ENCODE measurements at regions not wholly inside any gene's neighbourhood (a gene's known extent, or its start where the extent isn't known, plus 50 kb on each side); places are given as distances from the start of the nearest gene placed in this dataset.

DNA sequence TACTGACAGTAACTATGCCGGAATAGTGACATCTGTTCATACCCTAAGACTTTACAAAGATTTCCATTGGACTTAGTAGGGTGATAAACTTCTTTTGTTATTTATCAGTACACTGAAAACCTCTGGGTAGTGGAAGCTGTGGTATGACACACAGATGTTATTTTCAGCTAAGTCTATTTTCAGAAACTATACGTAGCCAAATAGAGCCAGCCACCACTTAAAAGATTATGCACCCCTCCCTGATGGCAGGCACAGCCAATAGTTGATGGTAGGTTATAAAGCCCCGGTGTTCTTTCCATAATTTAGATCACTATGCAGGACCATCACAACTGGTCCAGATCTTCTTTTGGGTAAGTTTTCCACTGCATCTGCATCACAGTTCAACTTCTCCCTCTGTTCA is 1603.2 kb upstream of the PABPC4L start:
- H3K27ac ChIP-seq: no peak overlapping the region
- ATAC-seq (no peak), DNase-seq (no peak)
- no peak overlapping the region for H3K4me3 ChIP-seq
- no peaks in the 10 kb centered on the region for H3K9me3 ChIP-seq
- H3K4me1 ChIP-seq: no peaks in the 10 kb centered on the region
- TF ChIP-seq, protein P1, sequence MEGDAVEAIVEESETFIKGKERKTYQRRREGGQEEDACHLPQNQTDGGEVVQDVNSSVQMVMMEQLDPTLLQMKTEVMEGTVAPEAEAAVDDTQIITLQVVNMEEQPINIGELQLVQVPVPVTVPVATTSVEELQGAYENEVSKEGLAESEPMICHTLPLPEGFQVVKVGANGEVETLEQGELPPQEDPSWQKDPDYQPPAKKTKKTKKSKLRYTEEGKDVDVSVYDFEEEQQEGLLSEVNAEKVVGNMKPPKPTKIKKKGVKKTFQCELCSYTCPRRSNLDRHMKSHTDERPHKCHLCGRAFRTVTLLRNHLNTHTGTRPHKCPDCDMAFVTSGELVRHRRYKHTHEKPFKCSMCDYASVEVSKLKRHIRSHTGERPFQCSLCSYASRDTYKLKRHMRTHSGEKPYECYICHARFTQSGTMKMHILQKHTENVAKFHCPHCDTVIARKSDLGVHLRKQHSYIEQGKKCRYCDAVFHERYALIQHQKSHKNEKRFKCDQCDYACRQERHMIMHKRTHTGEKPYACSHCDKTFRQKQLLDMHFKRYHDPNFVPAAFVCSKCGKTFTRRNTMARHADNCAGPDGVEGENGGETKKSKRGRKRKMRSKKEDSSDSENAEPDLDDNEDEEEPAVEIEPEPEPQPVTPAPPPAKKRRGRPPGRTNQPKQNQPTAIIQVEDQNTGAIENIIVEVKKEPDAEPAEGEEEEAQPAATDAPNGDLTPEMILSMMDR (IDR thresholded peaks at IDR 0.05): no peak
- intact Hi-C loops (cut with DNase I): no loop called here
- no peaks in the 10 kb centered on the region for H3K36me3 ChIP-seq
- H3K27me3 ChIP-seq: no peaks in the 10 kb centered on the region

DNA sequence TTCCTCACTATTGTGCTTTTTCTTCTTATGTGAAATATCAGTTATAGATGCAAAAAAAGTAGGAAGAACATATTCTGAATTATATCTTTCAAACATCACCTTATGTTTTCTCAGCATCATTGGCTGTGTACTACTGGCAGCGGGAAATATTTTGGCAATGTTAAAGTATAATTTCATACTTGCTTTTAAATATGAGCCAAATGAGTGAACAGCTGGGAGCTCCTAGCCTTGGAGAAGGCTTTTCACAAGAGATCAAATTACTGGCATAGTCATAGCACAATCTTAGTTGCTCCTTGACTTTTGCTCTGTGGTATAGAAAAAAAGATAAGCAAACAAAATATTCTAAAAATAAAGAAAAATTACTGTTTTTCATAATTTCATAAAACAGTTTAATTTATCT is 1575.8 kb upstream of the PABPC4L start:
- no peaks in the 10 kb centered on the region for H3K9me3 ChIP-seq
- H3K4me1 ChIP-seq: no peaks in the 10 kb centered on the region
- no peak overlapping the region for H3K27ac ChIP-seq
- H3K36me3 ChIP-seq: no peaks in the 10 kb centered on the region
- H3K27me3 ChIP-seq: no peaks in the 10 kb centered on the region
- ATAC-seq: no peak
- TF ChIP-seq, protein P1 (IDR thresholded peaks at IDR 0.05): no peak
- intact Hi-C loops (cut with DNase I): no loop called here
- H3K4me3 ChIP-seq: no peak overlapping the region
- DNase-seq: no peak

DNA sequence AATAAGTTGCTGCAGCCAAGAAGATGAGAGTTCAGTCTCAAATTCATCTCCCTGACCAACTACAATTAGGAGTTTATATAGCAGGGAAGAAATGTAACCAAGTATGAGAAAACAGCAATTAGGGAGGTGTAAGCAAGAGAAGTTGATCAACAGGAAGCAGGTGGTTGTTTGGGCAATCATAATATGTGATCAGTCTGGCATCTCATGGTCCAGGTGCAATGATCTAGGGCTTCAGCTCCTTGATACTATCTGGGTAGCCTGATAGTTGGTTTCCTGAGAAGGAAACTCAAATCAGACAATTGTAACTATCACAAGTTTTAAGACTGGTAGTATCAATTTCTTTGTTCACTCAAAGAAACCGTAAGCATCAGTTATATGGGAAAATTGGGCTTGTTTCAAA is 1574.3 kb upstream of the PABPC4L start:
- Histone ChIP-seq H3K4me3 (no peak overlapping the region), H3K4me1 (no peaks in the 10 kb centered on the region), H3K27ac (no peak overlapping the region), H3K27me3 (no peaks in the 10 kb centered on the region), H3K9me3 (no peaks in the 10 kb centered on the region), H3K36me3 (no peaks in the 10 kb centered on the region)
- intact Hi-C loops (cut with DNase I): no loop called here
- no peak for ATAC-seq
- no peak for DNase-seq
- TF ChIP-seq, protein P1 (IDR thresholded peaks at IDR 0.05): no peak

DNA sequence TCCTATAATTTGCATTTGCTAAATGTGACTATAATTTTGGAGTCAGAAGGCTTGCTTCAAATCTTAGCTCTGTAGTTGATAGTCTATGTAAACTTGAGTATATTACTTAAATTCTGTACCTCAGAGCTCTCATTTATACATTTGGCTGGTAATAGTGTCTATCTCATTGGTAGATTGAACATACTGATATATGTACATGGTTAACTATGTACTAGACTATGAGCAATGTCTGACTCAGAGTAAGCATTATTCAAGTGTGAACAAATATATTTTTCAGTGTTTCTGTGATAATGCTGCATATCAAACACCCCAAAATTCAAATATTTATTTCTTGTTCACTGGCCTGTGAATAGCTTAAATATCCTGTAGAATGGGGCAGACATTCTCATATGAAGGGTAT is 1568.9 kb upstream of the PABPC4L start:
- H3K36me3 ChIP-seq: no peaks in the 10 kb centered on the region
- H3K4me3 ChIP-seq: no peak overlapping the region
- H3K4me1 ChIP-seq: no peaks in the 10 kb centered on the region
- intact Hi-C loops (cut with DNase I): no loop called here
- no peak for ATAC-seq
- TF ChIP-seq, protein P1 (IDR thresholded peaks at IDR 0.05): no peak
- no peaks in the 10 kb centered on the region for H3K27me3 ChIP-seq
- H3K9me3 ChIP-seq: no peaks in the 10 kb centered on the region
- no peak for DNase-seq
- H3K27ac ChIP-seq: no peak overlapping the region

DNA sequence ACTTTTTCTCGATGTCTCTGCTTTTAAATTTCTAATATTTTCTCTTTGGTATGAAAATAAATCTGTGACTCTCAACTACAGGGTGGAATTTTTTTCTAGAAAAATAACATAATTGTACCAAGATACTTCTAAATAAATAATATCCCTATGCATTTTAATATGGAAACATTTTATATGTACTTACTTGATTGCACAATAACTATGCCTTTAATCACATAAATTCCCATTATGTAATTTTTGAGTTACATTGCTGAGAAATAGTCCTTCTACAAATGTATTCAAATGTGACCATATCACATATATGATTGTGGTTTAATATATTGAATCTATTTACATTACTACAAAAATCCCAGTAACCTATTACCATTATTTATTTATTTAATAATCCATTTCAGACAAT is 1543.3 kb upstream of the PABPC4L start:
- Histone ChIP-seq H3K27me3 (no peaks in the 10 kb centered on the region), H3K9me3 (no peaks in the 10 kb centered on the region), H3K27ac (no peak overlapping the region), H3K4me3 (no peak overlapping the region), H3K36me3 (no peaks in the 10 kb centered on the region), H3K4me1 (no peaks in the 10 kb centered on the region)
- TF ChIP-seq, protein P1 (IDR thresholded peaks at IDR 0.05): no peak
- intact Hi-C loops (cut with DNase I): no loop called here
- ATAC-seq (no peak), DNase-seq (no peak)

DNA sequence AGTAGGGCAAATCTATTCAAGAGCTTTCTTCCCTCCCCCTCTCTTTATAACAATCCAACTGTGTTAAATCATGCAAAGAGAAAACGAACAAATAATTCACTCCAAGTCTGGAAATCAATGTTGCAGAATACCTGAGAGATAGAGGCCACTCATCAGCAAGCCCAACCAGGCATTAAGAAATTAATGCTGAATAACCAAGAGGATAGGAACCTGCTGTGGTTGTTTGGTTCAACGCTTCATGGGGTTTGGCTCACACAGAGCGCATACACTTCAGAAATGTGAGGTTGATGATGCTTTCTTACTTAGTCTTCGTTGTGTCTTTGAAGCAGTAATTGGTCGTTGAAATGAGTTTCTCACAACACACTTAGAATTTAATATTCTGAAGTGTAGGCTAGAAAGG is 1540.0 kb upstream of the PABPC4L start:
- DNase-seq: no peak
- TF ChIP-seq, protein P1 (IDR thresholded peaks at IDR 0.05): no peak
- intact Hi-C loops (cut with DNase I): no loop called here
- ATAC-seq: no peak
- Histone ChIP-seq H3K4me3 (no peak overlapping the region), H3K36me3 (no peaks in the 10 kb centered on the region), H3K9me3 (no peaks in the 10 kb centered on the region), H3K27me3 (no peaks in the 10 kb centered on the region), H3K27ac (no peak overlapping the region), H3K4me1 (no peaks in the 10 kb centered on the region)

Measured in upper lobe of right lung (tissue), 1 donor.